Activated B cell treated with CpG ODN at 0.5 μM for 24 hours (primary cell): ENCODE measurements at regions not wholly inside any gene's neighbourhood (a gene's known extent, or its start where the extent isn't known, plus 50 kb on each side); places are given as distances from the start of the nearest gene placed in this dataset.

Source experiments
- ATAC-seq: fragments of 200-7000 bp; cut with Tn5 transposase; one replicate; pipeline ENCODE4 v1.10.0; 2021; ENCODE audit warnings: low read depth, mild to moderate bottlenecking, moderate library complexity
- CTCF ChIA-PET: fragments of 350-600 bp; sonication (Branson Sonifier 250); formaldehyde crosslinking; loops from one replicate; lab custom pipeline; 2021; ENCODE audit warnings: antibody characterized with exemption; lab: Charles Lee
- POLR2A ChIA-PET: fragments of 350-600 bp; sonication (Branson Sonifier 250); formaldehyde crosslinking; loops from one replicate; lab custom pipeline; 2021; ENCODE audit warnings: antibody characterized with exemption; lab: Charles Lee
- DNase-seq: peaks from one replicate; pipeline ENCODE4 v3.0.0; 2022
- H3K27ac Mint-ChIP-seq: one replicate; pipeline ENCODE4 v1.8.0; 2020; ENCODE audit warnings: mixed read lengths
- H3K27me3 Mint-ChIP-seq: one replicate; pipeline ENCODE4 v1.8.0; 2021; ENCODE audit warnings: mixed read lengths
- H3K36me3 Mint-ChIP-seq: one replicate; pipeline ENCODE4 v1.8.0; 2021; ENCODE audit warnings: low read depth, mixed read lengths
- H3K4me1 Mint-ChIP-seq: one replicate; pipeline ENCODE4 v1.8.0; 2021; ENCODE audit warnings: mixed read lengths
- H3K4me3 Mint-ChIP-seq: one replicate; pipeline ENCODE4 v1.8.0; 2020; ENCODE audit warnings: mild to moderate bottlenecking, mixed read lengths
- H3K9me3 Mint-ChIP-seq: one replicate; pipeline ENCODE4 v1.8.0; 2020; ENCODE audit warnings: mixed read lengths
- CTCF ChIP-seq: fragments of 200-600 bp; IDR thresholded peaks from one replicate; pipeline ENCODE4 v1.8.0; 2022; ENCODE audit warnings: antibody characterized with exemption, mild to moderate bottlenecking
- intact Hi-C: fragments of 100-400 bp; cut with micrococcal nuclease; formaldehyde crosslinking; loops from one replicate; pipeline ENCODE4 v1.15.1; 2024

- Mint-ChIP-seq H3K4me1 (peaks cover 8% of the 10 kb centered on the region), H3K9me3 (no peaks in the 10 kb centered on the region), H3K27ac (no peak overlapping the region), H3K27me3 (peaks cover 2% of the 10 kb centered on the region), H3K36me3 (no peaks in the 10 kb centered on the region), H3K4me3 (no peak overlapping the region)
- ATAC-seq (no peak), DNase-seq (no peak)
- ChIA-PET POLR2A (no interaction called here), CTCF (no interaction called here)
- intact Hi-C loops, result no loop called here
- no peak for TF ChIP-seq CTCF
Measured at GRCh38 chr15:35674873-35675781, 129.2 kb upstream of the DPH6 start.

GRCh38 chr15:35678774-35679173 is 132.8 kb upstream of the DPH6 start:
- Mint-ChIP-seq H3K4me1 (no peaks in the 10 kb centered on the region), H3K36me3 (no peaks in the 10 kb centered on the region), H3K27me3 (no peaks in the 10 kb centered on the region), H3K4me3 (no peak overlapping the region), H3K27ac (no peak overlapping the region), H3K9me3 (no peaks in the 10 kb centered on the region)
- ChIA-PET POLR2A (no interaction called here), CTCF (no interaction called here)
- ATAC-seq (no peak), DNase-seq (no peak)
- no peak for TF ChIP-seq CTCF
- intact Hi-C loops, result no loop called here

- no peak overlapping the region for H3K4me3 Mint-ChIP-seq
- no peaks in the 10 kb centered on the region for H3K4me1 Mint-ChIP-seq
- TF ChIP-seq CTCF, result no peak
- no peaks in the 10 kb centered on the region for H3K27me3 Mint-ChIP-seq
- DNase-seq (no peak), ATAC-seq (no peak)
- no peak overlapping the region for H3K27ac Mint-ChIP-seq
- intact Hi-C loops, result no loop called here
- CTCF ChIA-PET, result no interaction called here
- no peaks in the 10 kb centered on the region for H3K9me3 Mint-ChIP-seq
- H3K36me3 Mint-ChIP-seq, result no peaks in the 10 kb centered on the region
- POLR2A ChIA-PET, result no interaction called here
Measured at GRCh38 chr15:35679186-35679585, 133.2 kb upstream of the DPH6 start.

- Mint-ChIP-seq H3K27ac (no peak overlapping the region), H3K9me3 (no peaks in the 10 kb centered on the region), H3K4me1 (no peaks in the 10 kb centered on the region), H3K36me3 (no peaks in the 10 kb centered on the region), H3K27me3 (peaks cover 5% of the 10 kb centered on the region), H3K4me3 (no peak overlapping the region)
- CTCF ChIA-PET, result no interaction called here
- POLR2A ChIA-PET, result no interaction called here
- ATAC-seq (no peak), DNase-seq (no peak)
- intact Hi-C loops, result no loop called here
- TF ChIP-seq CTCF, result no peak
Measured at GRCh38 chr15:35680951-35681350, 135.0 kb upstream of the DPH6 start.

GRCh38 chr15:35686347-35686746 is 140.4 kb upstream of the DPH6 start:
- intact Hi-C loops, result no loop called here
- H3K4me1 Mint-ChIP-seq, result no peaks in the 10 kb centered on the region
- POLR2A ChIA-PET, result no interaction called here
- CTCF ChIA-PET, result no interaction called here
- no peaks in the 10 kb centered on the region for H3K9me3 Mint-ChIP-seq
- no peak overlapping the region for H3K27ac Mint-ChIP-seq
- peaks cover 11% of the 10 kb centered on the region for H3K27me3 Mint-ChIP-seq
- H3K36me3 Mint-ChIP-seq, result no peaks in the 10 kb centered on the region
- TF ChIP-seq CTCF, result no peak
- ATAC-seq, result no peak
- H3K4me3 Mint-ChIP-seq, result no peak overlapping the region
- DNase-seq, result no peak
